Adrenal gland (tissue), 9 donors: ENCODE measurements at regions not wholly inside any gene's neighbourhood (a gene's known extent, or its start where the extent isn't known, plus 50 kb on each side); places are given as distances from the start of the nearest gene placed in this dataset.
A peak's percentile ranks its signal among the peaks of the same experiment; 100 is the strongest.

Source experiments
- DNase-seq, 7 donors: peaks; one replicate each; pipeline ENCODE4 v3.0.0-alpha.2; 2019 to 2020
- H3K27ac ChIP-seq, 5 donors: fragments of 200-600 bp; sonication (generic) in 4 of 5; 1 replicate in 3 of 5; 2 replicates in 2 of 5; pipeline versions ENCODE4 v1.5.1 to v1.8.0; 2016 to 2020; ENCODE audit warnings: mild to moderate bottlenecking in 1 of 5
- H3K27me3 ChIP-seq: fragments of 200-600 bp; 2 replicates; pipeline ENCODE4 v1.8.0; 2021
- H3K36me3 ChIP-seq, 2 donors: fragments of 200-600 bp; replicated peaks in 1 of 2; 1 replicate in 1 of 2; 2 replicates in 1 of 2; pipeline versions ENCODE4 v1.5.1 to v1.8.0; 2018 to 2022
- H3K4me1 ChIP-seq, 2 donors: fragments of 200-600 bp; replicated peaks in 1 of 2; 1 replicate in 1 of 2; 2 replicates in 1 of 2; pipeline versions ENCODE4 v1.5.1 to v1.8.0; 2018 to 2021
- H3K4me3 ChIP-seq, 4 donors: fragments of 200-600 bp; sonication (generic) in 3 of 4; one replicate each; pipeline ENCODE4 v1.5.1; 2016 to 2018
- H3K9me3 ChIP-seq, 3 donors: fragments of 200-600 bp; sonication (generic) in 1 of 3; replicated peaks in 1 of 3; 1 replicate in 2 of 3; 2 replicates in 1 of 3; pipeline versions ENCODE4 v1.5.1 to v1.8.0; 2016 to 2021
- CTCF ChIP-seq, 6 experiments: fragments of 450-650 bp in 4 of 6; fragments of 200-600 bp in 2 of 6; sonication (generic) in 1 of 6; IDR thresholded peaks; 1 replicate in 5 of 6; 2 replicates in 1 of 6; pipeline versions ENCODE4 v1.5.1 to v1.8.0; 2016 to 2021; ENCODE audit warnings: antibody characterized with exemption in 6 of 6, mild to moderate bottlenecking in 2 of 6, moderate library complexity in 1 of 6
- POLR2A ChIP-seq, 2 donors: fragments of 450-650 bp; IDR thresholded peaks; one replicate each; pipeline ENCODE4 v1.6.1; 2017; ENCODE audit warnings: antibody characterized with exemption in 2 of 2, mild to moderate bottlenecking in 2 of 2, moderate library complexity in 1 of 2
- WGBS, 4 donors: extraction: QIAGEN DNeasy Blood & Tissue Kit in 2 of 4; methylation state at CpG; one replicate each; pipeline versions ENCODE4 v1.1.5 to v1.1.7; 2013 to 2017; 5-methylcytosine and 5-hydroxymethylcytosine counted together
- intact Hi-C, 2 donors: fragments of 100-400 bp; cut with DNase I; formaldehyde crosslinking; loops; one replicate each; pipeline versions ENCODE4 v1.14.1 to v1.15.0; 2022 to 2023
- donor health status: healthy with polysubstance abuse.
- donor health status: Bipolar disorder and iron deficiency.
- donor health status: DM: yes; HTN: yes; CAD: no.
- donor health status: DM: no; HTN: no; CAD: no.
- donor health status: DM: no; HTN: no; CAD: no.

- no peaks in the 10 kb centered on the region for H3K9me3 ChIP-seq
- H3K4me3 ChIP-seq, result no peak overlapping the region
- no peak for DNase-seq
- H3K27ac ChIP-seq, result no peak overlapping the region
- 64 to 89% (median 69%) methylated on average over 2 of the region's 2 CpGs for WGBS, 4 donors
- peaks cover 0 to 1% of the 10 kb centered on the region in 2 donors for H3K4me1 ChIP-seq
- no peaks in the 10 kb centered on the region for H3K36me3 ChIP-seq
- no peak for TF ChIP-seq CTCF (IDR thresholded peaks at IDR 0.05)
- no peak for TF ChIP-seq POLR2A (IDR thresholded peaks at IDR 0.05)
- no peaks in the 10 kb centered on the region for H3K27me3 ChIP-seq
- intact Hi-C loops, result no loop called here
These were observed 92.3 kb upstream of the CARMIL1 start for GRCh38 chr6:25186919-25187318.

GRCh38 chr6:25188232-25188631 lies 90.9 kb upstream of the CARMIL1 start:
- intact Hi-C loops, result no loop called here
- DNase-seq, result no peak
- Histone ChIP-seq H3K27ac (no peak overlapping the region), H3K4me1 (peaks cover 12 to 14% of the 10 kb centered on the region in 2 donors), H3K27me3 (no peaks in the 10 kb centered on the region), H3K4me3 (no peak overlapping the region), H3K9me3 (no peaks in the 10 kb centered on the region), H3K36me3 (no peaks in the 10 kb centered on the region)
- WGBS, 4 donors, result 83 to 95% (median 90%) methylated on average over 1 of the region's 1 CpG
- no peak for TF ChIP-seq CTCF (IDR thresholded peaks at IDR 0.05)

- WGBS, 4 donors, result 26 to 35% (median 28%) methylated on average over 6 of the region's 6 CpGs
- no peaks in the 10 kb centered on the region for H3K27me3 ChIP-seq
- H3K4me3 ChIP-seq, result peak overlapping the region in 1 of 4 donors; percentile 4
- peak overlapping the region; percentile 67 to 91 (median 87) for H3K27ac ChIP-seq
- intact Hi-C loops, result no loop called here
- H3K9me3 ChIP-seq, result no peaks in the 10 kb centered on the region
- H3K36me3 ChIP-seq, result no peaks in the 10 kb centered on the region
- peak in 6 of 7 donors; percentile 57 to 81 (median 66) for DNase-seq
- no peak for TF ChIP-seq CTCF (IDR thresholded peaks at IDR 0.05)
- no peak for TF ChIP-seq POLR2A (IDR thresholded peaks at IDR 0.05)
- H3K4me1 ChIP-seq, result peaks cover 17 to 19% of the 10 kb centered on the region in 2 donors
These were observed 86.3 kb upstream of the CARMIL1 start for GRCh38 chr6:25192590-25193459.

- peak; percentile 73 to 86 (median 78) for DNase-seq
- H3K9me3 ChIP-seq, result no peaks in the 10 kb centered on the region
- H3K4me1 ChIP-seq, result peaks cover 17 to 19% of the 10 kb centered on the region in 2 donors
- WGBS, 4 donors, result 20 to 24% (median 21%) methylated on average over 6 of the region's 6 CpGs
- TF ChIP-seq POLR2A (IDR thresholded peaks at IDR 0.05), result no peak
- TF ChIP-seq CTCF (IDR thresholded peaks at IDR 0.05), result no peak
- H3K36me3 ChIP-seq, result no peaks in the 10 kb centered on the region
- no peaks in the 10 kb centered on the region for H3K27me3 ChIP-seq
- no peak overlapping the region for H3K4me3 ChIP-seq
- peak overlapping the region; percentile 32 to 90 (median 74) for H3K27ac ChIP-seq
- intact Hi-C loops, result no loop called here
These were observed 85.6 kb upstream of the CARMIL1 start for GRCh38 chr6:25193460-25194171.
